ENCODE measurements at regions not wholly inside any gene's neighbourhood (a gene's known extent, or its start where the extent isn't known, plus 50 kb on each side); places are given as distances from the start of the nearest gene placed in this dataset.
"Not testable (repeated sequence)": the region's sequence is repeated elsewhere in the genome, so short reads cannot be mapped to it uniquely, and the experiment has no call there.

GRCh38 chr14:105668471-105669230 is 142.3 kb downstream of the TMEM121 start:
- DNase-seq (ENCODE audit: low read depth), result not testable (repeated sequence)

GRCh38 chr14:105669231-105669610 is 142.8 kb downstream of the TMEM121 start:
- not testable (repeated sequence) for H3K4me3 ChIP-seq (ENCODE audit: low read depth, low read length); DNase-seq (ENCODE audit: low read depth)

More at GRCh38 chr14:105668471-105669230, 142.3 kb downstream of the TMEM121 start:
- not testable (repeated sequence) for H3K4me3 ChIP-seq (ENCODE audit: low read depth, low read length)

GRCh38 chr14:105669646-105670045 is 143.3 kb downstream of the TMEM121 start:
- DNase-seq (ENCODE audit: low read depth); H3K4me3 ChIP-seq (ENCODE audit: low read depth, low read length): not testable (repeated sequence)

- not testable (repeated sequence) for H3K4me3 ChIP-seq (ENCODE audit: low read depth, low read length); DNase-seq (ENCODE audit: low read depth)
Observed at GRCh38 chr14:105672450-105673200, 146.2 kb downstream of the TMEM121 start.

- not testable (repeated sequence) for DNase-seq (ENCODE audit: low read depth); H3K4me3 ChIP-seq (ENCODE audit: low read depth, low read length)
Observed at GRCh38 chr14:105675433-105675832, 149.1 kb downstream of the TMEM121 start.

GRCh38 chr14:105675905-105676670 is 149.7 kb downstream of the TMEM121 start:
- H3K4me3 ChIP-seq (ENCODE audit: low read depth, low read length); DNase-seq (ENCODE audit: low read depth): not testable (repeated sequence)

GRCh38 chr14:105678057-105678456 is 151.7 kb downstream of the TMEM121 start:
- not testable (repeated sequence) for DNase-seq (ENCODE audit: low read depth); H3K4me3 ChIP-seq (ENCODE audit: low read depth, low read length)

GRCh38 chr14:105678996-105679958 is 152.9 kb downstream of the TMEM121 start:
- not testable (repeated sequence) for H3K4me3 ChIP-seq (ENCODE audit: low read depth, low read length); DNase-seq (ENCODE audit: low read depth)

GRCh38 chr14:105679959-105680735 is 153.8 kb downstream of the TMEM121 start:
- DNase-seq (ENCODE audit: low read depth); H3K4me3 ChIP-seq (ENCODE audit: low read depth, low read length): not testable (repeated sequence)

- H3K4me3 ChIP-seq (ENCODE audit: low read depth, low read length); DNase-seq (ENCODE audit: low read depth): not testable (repeated sequence)
Observed at GRCh38 chr14:105680736-105681098, 154.3 kb downstream of the TMEM121 start.

GRCh38 chr14:105681606-105682185 is 155.3 kb downstream of the TMEM121 start:
- not testable (repeated sequence) for H3K4me3 ChIP-seq (ENCODE audit: low read depth, low read length); DNase-seq (ENCODE audit: low read depth)

- H3K4me3 ChIP-seq (ENCODE audit: low read depth, low read length); DNase-seq (ENCODE audit: low read depth): not testable (repeated sequence)
Observed at GRCh38 chr14:105682442-105682841, 156.1 kb downstream of the TMEM121 start.
